ENCODE measurements at regions not wholly inside any gene's neighbourhood (a gene's known extent, or its start where the extent isn't known, plus 50 kb on each side); places are given as distances from the start of the nearest gene placed in this dataset.

DNA sequence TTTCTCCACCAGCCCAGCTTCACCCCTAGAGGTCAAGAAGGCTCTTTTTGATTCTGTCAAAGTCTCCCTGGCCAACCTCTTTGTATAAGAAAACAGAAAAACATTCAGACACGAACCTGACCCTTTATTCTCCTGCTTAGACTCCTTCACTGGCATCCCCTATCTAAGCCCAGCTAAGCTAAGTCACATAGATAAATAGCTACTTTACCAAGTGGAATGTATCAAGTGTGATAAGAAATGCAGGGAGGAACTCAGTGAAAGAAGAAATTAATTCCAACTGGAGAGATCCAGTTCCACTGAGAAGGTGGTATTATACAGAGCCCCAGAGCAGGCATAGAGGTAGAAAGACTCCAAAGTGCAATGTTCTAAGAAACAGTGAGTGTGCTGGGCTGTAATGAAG lies 489.5 kb downstream of the TNS1 start:
- peaks cover 7% of the 10 kb centered on the region in 2 donors for H3K27me3 Mint-ChIP-seq
- no peak for ATAC-seq (replicated peaks in 1 of 4)
- no peak for DNase-seq
- POLR2A ChIA-PET, result no interaction called here
- no peaks in the 10 kb centered on the region for H3K9me3 Mint-ChIP-seq
- CTCF ChIA-PET, result no interaction called here
- no peak overlapping the region for H3K27ac ChIP-seq (ENCODE audit: low read length)
- H3K4me1 ChIP-seq (ENCODE audit: control insufficient read depth in 1 of 2, extremely low read depth in 1 of 2, insufficient read depth in 2 of 2, low read length in 2 of 2), result no peaks in the 10 kb centered on the region
- peaks cover 0 to 4% of the 10 kb centered on the region in 2 experiments for H3K27me3 ChIP-seq (replicated peaks in 1 of 2; ENCODE audit: control insufficient read depth in 2 of 2, extremely low read depth in 1 of 2, insufficient read depth in 2 of 2, low read length in 1 of 2)
- peaks cover 0 to 12% (median 5%) of the 10 kb centered on the region in 3 donors for H3K4me1 Mint-ChIP-seq
- WGBS (ENCODE audit: insufficient coverage), result no CpG with 5 or more reads among the region's 1 CpG
- no peak overlapping the region for H3K4me3 Mint-ChIP-seq
- H3K9me3 ChIP-seq, result no peaks in the 10 kb centered on the region
- H3K36me3 Mint-ChIP-seq, result no peaks in the 10 kb centered on the region
- H3K36me3 ChIP-seq (ENCODE audit: control insufficient read depth in 2 of 2, extremely low read depth in 1 of 2, insufficient read depth in 1 of 2, low read length in 1 of 2), result no peaks in the 10 kb centered on the region
- H3K4me3 ChIP-seq (ENCODE audit: control insufficient read depth in 1 of 2, extremely low read depth in 1 of 2, low read length in 1 of 2), result no peak overlapping the region
- H3K27ac Mint-ChIP-seq, result no peak overlapping the region

DNA sequence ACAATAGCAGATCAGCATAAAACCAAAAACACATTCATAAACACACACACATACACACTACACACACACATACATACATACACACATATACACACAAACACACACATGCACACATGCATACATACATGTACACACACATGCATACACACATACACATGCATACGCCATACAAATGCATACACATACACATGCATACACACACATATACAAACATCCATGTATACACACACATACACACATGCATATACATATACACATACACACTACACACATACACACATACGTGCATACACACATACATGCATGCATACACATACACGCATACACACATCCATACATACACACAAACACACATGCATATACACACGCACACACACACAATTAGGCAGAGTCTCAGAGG lies 490.1 kb downstream of the TNS1 start:
- no peaks in the 10 kb centered on the region for H3K9me3 Mint-ChIP-seq
- Histone ChIP-seq H3K36me3 (ENCODE audit: control insufficient read depth in 2 of 2, extremely low read depth in 1 of 2, insufficient read depth in 1 of 2, low read length in 1 of 2) (no peaks in the 10 kb centered on the region), H3K27ac (ENCODE audit: low read length) (no peak overlapping the region), H3K4me1 (ENCODE audit: control insufficient read depth in 1 of 2, extremely low read depth in 1 of 2, insufficient read depth in 2 of 2, low read length in 2 of 2) (no peaks in the 10 kb centered on the region), H3K4me3 (ENCODE audit: control insufficient read depth in 1 of 2, extremely low read depth in 1 of 2, low read length in 1 of 2) (no peak overlapping the region), H3K9me3 (no peaks in the 10 kb centered on the region), H3K27me3 (replicated peaks in 1 of 2; ENCODE audit: control insufficient read depth in 2 of 2, extremely low read depth in 1 of 2, insufficient read depth in 2 of 2, low read length in 1 of 2) (peaks cover 0 to 4% of the 10 kb centered on the region in 2 experiments)
- peaks cover 7% of the 10 kb centered on the region in 2 donors for H3K27me3 Mint-ChIP-seq
- DNase-seq (no peak), ATAC-seq (replicated peaks in 1 of 4) (no peak)
- H3K36me3 Mint-ChIP-seq, result no peaks in the 10 kb centered on the region
- 70% methylated on average over 2 of the region's 4 CpGs for WGBS (ENCODE audit: insufficient coverage)
- ChIA-PET CTCF (no interaction called here), POLR2A (no interaction called here)
- peaks cover 0 to 12% (median 5%) of the 10 kb centered on the region in 3 donors for H3K4me1 Mint-ChIP-seq
- no peak overlapping the region for H3K4me3 Mint-ChIP-seq
- no peak overlapping the region for H3K27ac Mint-ChIP-seq

DNA sequence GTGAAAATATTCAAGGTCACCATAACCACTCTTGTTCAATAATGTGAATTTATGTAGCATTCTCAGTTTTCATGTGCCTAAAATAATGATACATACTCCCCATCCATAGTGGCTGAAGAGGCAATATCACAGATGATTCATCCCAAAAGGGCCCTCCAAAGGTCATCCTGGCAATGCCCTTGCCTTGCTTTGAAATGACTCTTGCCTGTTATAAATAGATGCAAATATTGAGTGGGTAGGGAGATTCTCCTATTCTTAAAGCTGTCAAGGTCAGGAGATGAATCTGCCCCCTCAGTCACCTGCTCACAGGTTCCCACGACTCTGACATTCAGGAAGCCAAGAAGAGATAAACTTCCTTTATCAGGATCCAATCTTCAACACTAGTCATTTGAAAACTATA lies 490.5 kb downstream of the TNS1 start:
- CTCF ChIA-PET, result no interaction called here
- H3K27ac Mint-ChIP-seq, result no peak overlapping the region
- H3K27ac ChIP-seq (ENCODE audit: low read length), result no peak overlapping the region

DNA sequence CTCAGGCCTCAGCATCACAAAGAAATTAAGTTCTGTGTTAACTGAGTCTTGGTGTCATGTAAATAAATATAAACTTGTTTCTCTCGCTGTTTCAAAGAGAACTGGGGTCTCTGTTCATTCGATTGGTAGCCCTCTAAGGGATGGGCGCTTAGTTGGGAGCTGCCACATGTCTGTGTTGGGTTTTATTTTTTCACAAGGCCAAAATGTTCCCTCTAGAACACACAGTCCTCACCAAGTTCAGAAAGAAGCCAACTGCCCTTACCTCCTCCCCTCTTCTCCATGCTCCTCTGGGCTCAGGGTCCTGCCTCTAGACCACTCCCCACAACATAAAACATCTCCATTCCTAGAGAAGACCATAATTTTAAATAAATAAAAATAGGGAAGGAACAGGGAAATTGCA lies 490.9 kb downstream of the TNS1 start:
- CTCF ChIA-PET, result interaction anchor here (0.6 to 0.7 kb wide), 2 partner anchors 16 to 992 kb away, joined by 4 to 5 read pairs; no protein-coding TSS in a partner anchor
- H3K27me3 Mint-ChIP-seq, result peaks cover 7% of the 10 kb centered on the region in 2 donors
- no CpG with 5 or more reads among the region's 3 CpGs for WGBS (ENCODE audit: insufficient coverage)

More for the DNA sequence above, 490.5 kb downstream of the TNS1 start:
- no peak overlapping the region for H3K4me3 Mint-ChIP-seq
- peaks cover 7% of the 10 kb centered on the region in 2 donors for H3K27me3 Mint-ChIP-seq
- H3K9me3 Mint-ChIP-seq, result no peaks in the 10 kb centered on the region
- WGBS (ENCODE audit: insufficient coverage), result 0% methylated on average over 1 of the region's 1 CpG
- POLR2A ChIA-PET, result no interaction called here
- Histone ChIP-seq H3K27me3 (replicated peaks in 1 of 2; ENCODE audit: control insufficient read depth in 2 of 2, extremely low read depth in 1 of 2, insufficient read depth in 2 of 2, low read length in 1 of 2) (peaks cover 0 to 4% of the 10 kb centered on the region in 2 experiments), H3K9me3 (no peaks in the 10 kb centered on the region), H3K4me3 (ENCODE audit: control insufficient read depth in 1 of 2, extremely low read depth in 1 of 2, low read length in 1 of 2) (no peak overlapping the region), H3K4me1 (ENCODE audit: control insufficient read depth in 1 of 2, extremely low read depth in 1 of 2, insufficient read depth in 2 of 2, low read length in 2 of 2) (no peaks in the 10 kb centered on the region), H3K36me3 (ENCODE audit: control insufficient read depth in 2 of 2, extremely low read depth in 1 of 2, insufficient read depth in 1 of 2, low read length in 1 of 2) (no peaks in the 10 kb centered on the region)
- ATAC-seq (replicated peaks in 1 of 4) (no peak), DNase-seq (no peak)
- no peaks in the 10 kb centered on the region for H3K36me3 Mint-ChIP-seq
- H3K4me1 Mint-ChIP-seq, result peaks cover 0 to 12% (median 5%) of the 10 kb centered on the region in 3 donors

DNA sequence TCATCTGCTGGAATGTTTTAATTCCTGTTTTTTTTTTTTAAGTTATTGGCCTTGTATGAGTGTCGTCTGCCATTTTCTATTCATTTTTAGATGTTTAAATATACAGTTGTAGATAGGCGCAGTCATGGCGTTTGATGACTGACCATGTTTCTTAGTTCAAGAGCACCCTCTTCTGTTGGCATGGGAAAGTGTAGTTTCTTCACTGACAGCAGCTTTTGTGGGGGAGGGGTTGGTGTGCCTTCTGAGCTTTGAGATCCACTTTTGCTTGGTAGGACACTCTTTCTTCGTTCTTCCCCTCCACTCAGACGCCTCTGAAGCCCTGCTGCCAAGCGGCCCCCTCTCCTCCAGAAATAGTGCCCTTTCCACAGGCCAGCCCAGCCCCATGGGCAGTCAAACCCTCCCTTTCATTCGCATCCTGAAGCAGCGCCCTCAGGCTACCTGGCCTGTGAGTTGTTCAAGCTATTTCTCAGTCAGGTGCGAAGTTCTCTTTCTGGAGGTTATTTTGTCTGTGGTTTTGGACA lies 492.0 kb downstream of the TNS1 start:
- Mint-ChIP-seq H3K27ac (no peak overlapping the region), H3K9me3 (no peaks in the 10 kb centered on the region), H3K36me3 (no peaks in the 10 kb centered on the region), H3K4me1 (peaks cover 0 to 12% (median 5%) of the 10 kb centered on the region in 3 donors), H3K4me3 (no peak overlapping the region), H3K27me3 (peaks cover 7% of the 10 kb centered on the region in 2 donors)
- no CpG with 5 or more reads among the region's 9 CpGs for WGBS (ENCODE audit: insufficient coverage)
- Histone ChIP-seq H3K36me3 (ENCODE audit: control insufficient read depth in 2 of 2, extremely low read depth in 1 of 2, insufficient read depth in 1 of 2, low read length in 1 of 2) (no peaks in the 10 kb centered on the region), H3K27me3 (replicated peaks in 1 of 2; ENCODE audit: control insufficient read depth in 2 of 2, extremely low read depth in 1 of 2, insufficient read depth in 2 of 2, low read length in 1 of 2) (peaks cover 0 to 4% of the 10 kb centered on the region in 2 experiments), H3K9me3 (no peaks in the 10 kb centered on the region), H3K27ac (ENCODE audit: low read length) (no peak overlapping the region), H3K4me3 (ENCODE audit: control insufficient read depth in 1 of 2, extremely low read depth in 1 of 2, low read length in 1 of 2) (no peak overlapping the region), H3K4me1 (ENCODE audit: control insufficient read depth in 1 of 2, extremely low read depth in 1 of 2, insufficient read depth in 2 of 2, low read length in 2 of 2) (no peaks in the 10 kb centered on the region)
- CTCF ChIA-PET, result interaction anchor here (0.7 to 1.0 kb wide), 2 partner anchors 798 to 829 kb away, joined by 3 to 5 read pairs; no protein-coding TSS in a partner anchor
- DNase-seq (peak in 27 of 35 experiments; percentile 1 to 63 (median 12)), ATAC-seq (replicated peaks in 1 of 4) (peak in 1 of 4 experiments; percentile 71)
- POLR2A ChIA-PET, result no interaction called here

More for the DNA sequence above, 490.9 kb downstream of the TNS1 start:
- Mint-ChIP-seq H3K4me3 (no peak overlapping the region), H3K9me3 (no peaks in the 10 kb centered on the region), H3K27ac (no peak overlapping the region), H3K4me1 (peaks cover 0 to 12% (median 5%) of the 10 kb centered on the region in 3 donors), H3K36me3 (no peaks in the 10 kb centered on the region)
- H3K36me3 ChIP-seq (ENCODE audit: control insufficient read depth in 2 of 2, extremely low read depth in 1 of 2, insufficient read depth in 1 of 2, low read length in 1 of 2), result no peaks in the 10 kb centered on the region
- no peak overlapping the region for H3K27ac ChIP-seq (ENCODE audit: low read length)
- no peak overlapping the region for H3K4me3 ChIP-seq (ENCODE audit: control insufficient read depth in 1 of 2, extremely low read depth in 1 of 2, low read length in 1 of 2)
- DNase-seq (no peak), ATAC-seq (replicated peaks in 1 of 4) (no peak)
- no peaks in the 10 kb centered on the region for H3K9me3 ChIP-seq
- H3K4me1 ChIP-seq (ENCODE audit: control insufficient read depth in 1 of 2, extremely low read depth in 1 of 2, insufficient read depth in 2 of 2, low read length in 2 of 2), result no peaks in the 10 kb centered on the region
- POLR2A ChIA-PET, result no interaction called here
- peaks cover 0 to 4% of the 10 kb centered on the region in 2 experiments for H3K27me3 ChIP-seq (replicated peaks in 1 of 2; ENCODE audit: control insufficient read depth in 2 of 2, extremely low read depth in 1 of 2, insufficient read depth in 2 of 2, low read length in 1 of 2)

DNA sequence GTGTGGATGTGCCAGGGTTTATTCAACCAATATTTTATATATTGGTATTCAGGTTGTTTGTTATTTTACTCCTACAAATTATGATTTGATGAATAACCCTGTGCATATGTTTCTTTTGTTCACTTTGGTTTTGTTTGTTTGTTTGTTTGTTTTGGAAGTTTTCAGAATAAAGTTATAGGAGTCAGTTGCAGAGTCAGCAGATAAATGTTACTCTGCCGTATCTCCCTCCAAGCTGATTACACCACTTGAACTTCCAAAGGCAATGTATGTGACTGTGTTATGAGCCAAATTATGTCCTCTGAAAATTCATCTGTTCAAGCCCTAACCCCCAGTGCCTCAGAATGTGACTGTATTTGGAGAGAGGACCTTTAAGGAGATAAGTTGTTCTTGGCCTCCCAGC lies 497.5 kb downstream of the TNS1 start:
- Mint-ChIP-seq H3K4me3 (no peak overlapping the region), H3K27ac (no peak overlapping the region), H3K36me3 (no peaks in the 10 kb centered on the region), H3K27me3 (peaks cover 0 to 1% of the 10 kb centered on the region in 2 donors), H3K4me1 (no peaks in the 10 kb centered on the region), H3K9me3 (no peaks in the 10 kb centered on the region)
- Histone ChIP-seq H3K4me1 (ENCODE audit: control insufficient read depth in 1 of 2, extremely low read depth in 1 of 2, insufficient read depth in 2 of 2, low read length in 2 of 2) (no peaks in the 10 kb centered on the region), H3K27me3 (replicated peaks in 1 of 2; ENCODE audit: control insufficient read depth in 2 of 2, extremely low read depth in 1 of 2, insufficient read depth in 2 of 2, low read length in 1 of 2) (no peaks in the 10 kb centered on the region), H3K36me3 (ENCODE audit: control insufficient read depth in 2 of 2, extremely low read depth in 1 of 2, insufficient read depth in 1 of 2, low read length in 1 of 2) (no peaks in the 10 kb centered on the region), H3K4me3 (ENCODE audit: control insufficient read depth in 1 of 2, extremely low read depth in 1 of 2, low read length in 1 of 2) (no peak overlapping the region), H3K9me3 (no peaks in the 10 kb centered on the region), H3K27ac (ENCODE audit: low read length) (no peak overlapping the region)
- POLR2A ChIA-PET, result interaction anchor here in 1 of 2 donors (0.7 kb wide), 1 partner anchor 19 kb away, joined by 3 read pairs; no protein-coding TSS in a partner anchor
- ATAC-seq (replicated peaks in 1 of 4) (no peak), DNase-seq (no peak)
- WGBS (ENCODE audit: insufficient coverage), result no CpG with 5 or more reads among the region's 1 CpG
- CTCF ChIA-PET, result no interaction called here
